ENCODE measurements at regions not wholly inside any gene's neighbourhood (a gene's known extent, or its start where the extent isn't known, plus 50 kb on each side); places are given as distances from the start of the nearest gene placed in this dataset.

GRCh38 chr9:75823151-75823550 lies 67.3 kb upstream of the PCSK5 start:
- Histone ChIP-seq H4K20me1 (ENCODE audit: insufficient read depth) (no peaks in the 10 kb centered on the region), H3K4me2 (no peak overlapping the region), H3F3A (ENCODE audit: insufficient read depth, low read depth) (no peaks in the 10 kb centered on the region), H3K36me3 (ENCODE audit: low read depth) (no peaks in the 10 kb centered on the region), H3K27me3 (ENCODE audit: insufficient read depth, low read depth) (no peaks in the 10 kb centered on the region), H2AFZ (no peak overlapping the region), H3K9me2 (ENCODE audit: insufficient read depth) (no peaks in the 10 kb centered on the region), H3K4me3 (no peak overlapping the region), H3K27ac (no peak overlapping the region), H3K79me2 (ENCODE audit: low read depth) (no peaks in the 10 kb centered on the region), H3K9me3 (ENCODE audit: insufficient read depth, low read depth) (no peaks in the 10 kb centered on the region), H3K4me1 (replicated peaks; ENCODE audit: insufficient read depth) (peaks cover 14% of the 10 kb centered on the region)
- ChIA-PET POLR2A (ENCODE audit: unreplicated experiment) (no interaction called here), CTCF (no interaction called here)
- no peak for DNase-seq
- intact Hi-C loops (cut with micrococcal nuclease; ENCODE audit: unreplicated experiment) = no loop called here
- BruUV-seq (replicated peaks) = no TSS peak
- TF ChIP-seq CTCF (conservative IDR thresholded peaks at IDR 0.05) (no peak), EZH2 (IDR thresholded peaks at IDR 0.05; ENCODE audit: low read depth) (no peak)

- intact Hi-C loops (cut with micrococcal nuclease; ENCODE audit: unreplicated experiment) = no loop called here
- H3K27ac ChIP-seq = no peak overlapping the region
Measured at GRCh38 chr9:75824816-75825568, 65.5 kb upstream of the PCSK5 start.

DNA sequence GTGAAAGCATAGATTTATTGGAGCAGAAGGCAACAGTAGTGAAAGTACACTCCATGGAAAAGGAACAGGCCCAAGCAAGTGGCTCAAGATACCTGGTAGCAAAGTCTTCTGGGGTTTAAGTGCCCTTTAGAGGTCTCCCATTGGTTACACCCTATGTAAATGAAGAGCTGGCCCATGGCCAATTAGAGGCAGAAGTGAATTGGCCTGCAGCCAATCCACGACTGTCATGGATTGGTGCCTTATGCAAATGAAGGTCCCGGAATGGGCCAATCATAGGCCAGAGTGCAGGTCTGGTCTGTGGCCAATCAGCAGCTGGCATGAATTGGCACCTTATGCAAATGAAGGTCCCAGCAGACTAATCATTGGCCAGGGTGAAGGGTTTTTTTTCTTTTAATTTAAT lies 64.2 kb upstream of the PCSK5 start:
- POLR2A ChIA-PET (ENCODE audit: unreplicated experiment) = no interaction called here
- no TSS peak for BruUV-seq (replicated peaks)

More at GRCh38 chr9:75824816-75825568, 65.5 kb upstream of the PCSK5 start:
- H2AFZ ChIP-seq = no peak overlapping the region
- H3F3A ChIP-seq (ENCODE audit: insufficient read depth, low read depth) = no peaks in the 10 kb centered on the region
- no peak overlapping the region for H3K4me2 ChIP-seq
- no peaks in the 10 kb centered on the region for H3K27me3 ChIP-seq (ENCODE audit: insufficient read depth, low read depth)
- H3K9me2 ChIP-seq (ENCODE audit: insufficient read depth) = no peaks in the 10 kb centered on the region
- TF ChIP-seq CTCF (conservative IDR thresholded peaks at IDR 0.05) = no peak
- TF ChIP-seq EZH2 (IDR thresholded peaks at IDR 0.05; ENCODE audit: low read depth) = no peak
- no TSS peak for BruUV-seq (replicated peaks)
- DNase-seq = no peak
- POLR2A ChIA-PET (ENCODE audit: unreplicated experiment) = no interaction called here
- H4K20me1 ChIP-seq (ENCODE audit: insufficient read depth) = no peaks in the 10 kb centered on the region
- H3K36me3 ChIP-seq (ENCODE audit: low read depth) = no peaks in the 10 kb centered on the region
- no peaks in the 10 kb centered on the region for H3K9me3 ChIP-seq (ENCODE audit: insufficient read depth, low read depth)
- H3K4me1 ChIP-seq (replicated peaks; ENCODE audit: insufficient read depth) = peaks cover 12% of the 10 kb centered on the region
- CTCF ChIA-PET = no interaction called here
- H3K4me3 ChIP-seq = no peak overlapping the region
- H3K79me2 ChIP-seq (ENCODE audit: low read depth) = no peaks in the 10 kb centered on the region

More for the DNA sequence above, 64.2 kb upstream of the PCSK5 start:
- intact Hi-C loops (cut with micrococcal nuclease; ENCODE audit: unreplicated experiment) = no loop called here
- Histone ChIP-seq H3K79me2 (ENCODE audit: low read depth) (no peaks in the 10 kb centered on the region), H3K27ac (no peak overlapping the region), H3K9me3 (ENCODE audit: insufficient read depth, low read depth) (no peaks in the 10 kb centered on the region), H2AFZ (no peak overlapping the region), H3K9me2 (ENCODE audit: insufficient read depth) (no peaks in the 10 kb centered on the region), H3K4me3 (no peak overlapping the region), H4K20me1 (ENCODE audit: insufficient read depth) (no peaks in the 10 kb centered on the region), H3K36me3 (ENCODE audit: low read depth) (no peaks in the 10 kb centered on the region), H3K4me2 (no peak overlapping the region), H3K4me1 (replicated peaks; ENCODE audit: insufficient read depth) (no peaks in the 10 kb centered on the region), H3F3A (ENCODE audit: insufficient read depth, low read depth) (no peaks in the 10 kb centered on the region), H3K27me3 (ENCODE audit: insufficient read depth, low read depth) (no peaks in the 10 kb centered on the region)
- TF ChIP-seq EZH2 (IDR thresholded peaks at IDR 0.05; ENCODE audit: low read depth) (no peak), CTCF (conservative IDR thresholded peaks at IDR 0.05) (no peak)
- CTCF ChIA-PET = no interaction called here
- DNase-seq = no peak
